Osteocyte (in vitro differentiated cells): ENCODE measurements at regions not wholly inside any gene's neighbourhood (a gene's known extent, or its start where the extent isn't known, plus 50 kb on each side); places are given as distances from the start of the nearest gene placed in this dataset.

ENCODE experiments used
- DNase-seq: peaks from one replicate; pipeline ENCODE4 v3.0.0; 2021; ENCODE audit warnings: mixed read lengths; ENCODE audit not compliant: unreplicated experiment; ENCODE audit errors: extremely low spot score
- H3K27ac Mint-ChIP-seq: one replicate; pipeline ENCODE4 v1.8.0; 2021; ENCODE audit warnings: mild to moderate bottlenecking, mixed read lengths; ENCODE audit not compliant: unreplicated experiment
- H3K27me3 Mint-ChIP-seq: one replicate; pipeline ENCODE4 v1.8.0; 2021; ENCODE audit warnings: mixed read lengths; ENCODE audit not compliant: unreplicated experiment
- H3K36me3 Mint-ChIP-seq: one replicate; pipeline ENCODE4 v1.8.0; 2021; ENCODE audit warnings: mixed read lengths; ENCODE audit not compliant: unreplicated experiment
- H3K4me1 Mint-ChIP-seq: one replicate; pipeline ENCODE4 v1.8.0; 2021; ENCODE audit warnings: mixed read lengths; ENCODE audit not compliant: unreplicated experiment
- H3K4me3 Mint-ChIP-seq: one replicate; pipeline ENCODE4 v1.8.0; 2021; ENCODE audit warnings: mild to moderate bottlenecking, moderate library complexity, mixed read lengths; ENCODE audit not compliant: unreplicated experiment
- H3K9me3 Mint-ChIP-seq: one replicate; pipeline ENCODE4 v1.8.0; 2021; ENCODE audit warnings: mixed read lengths; ENCODE audit not compliant: unreplicated experiment
- CTCF ChIP-seq: fragments of 200-600 bp; sonication (generic); IDR thresholded peaks from 2 replicates; pipeline ENCODE4 v1.5.0; 2021; ENCODE audit warnings: antibody characterized with exemption, mild to moderate bottlenecking, moderate library complexity

GRCh38 chr13:21942061-21942460, 271.2 kb downstream of the FGF9 start:
- H3K9me3 Mint-ChIP-seq = peaks cover 32% of the 10 kb centered on the region
- peaks cover 2% of the 10 kb centered on the region for H3K36me3 Mint-ChIP-seq
- H3K4me1 Mint-ChIP-seq = peaks cover 3% of the 10 kb centered on the region
- no peak for DNase-seq
- no peak overlapping the region for H3K27ac Mint-ChIP-seq
- H3K27me3 Mint-ChIP-seq = no peaks in the 10 kb centered on the region
- TF ChIP-seq CTCF = no peak
- no peak overlapping the region for H3K4me3 Mint-ChIP-seq

GRCh38 chr13:21944610-21945009, 273.7 kb downstream of the FGF9 start:
- peaks cover 26% of the 10 kb centered on the region for H3K9me3 Mint-ChIP-seq
- H3K27me3 Mint-ChIP-seq = no peaks in the 10 kb centered on the region
- H3K4me1 Mint-ChIP-seq = no peaks in the 10 kb centered on the region
- no peak overlapping the region for H3K27ac Mint-ChIP-seq
- H3K4me3 Mint-ChIP-seq = no peak overlapping the region
- peaks cover 2% of the 10 kb centered on the region for H3K36me3 Mint-ChIP-seq
- TF ChIP-seq CTCF = no peak
- no peak for DNase-seq

GRCh38 chr13:21945195-21945594, 274.3 kb downstream of the FGF9 start:
- DNase-seq = no peak
- Mint-ChIP-seq H3K9me3 (peaks cover 26% of the 10 kb centered on the region), H3K4me3 (no peak overlapping the region), H3K36me3 (peaks cover 2% of the 10 kb centered on the region), H3K27ac (no peak overlapping the region), H3K4me1 (no peaks in the 10 kb centered on the region), H3K27me3 (no peaks in the 10 kb centered on the region)
- TF ChIP-seq CTCF = no peak

GRCh38 chr13:21946964-21947363, 276.1 kb downstream of the FGF9 start:
- no peaks in the 10 kb centered on the region for H3K4me1 Mint-ChIP-seq
- H3K27ac Mint-ChIP-seq = no peak overlapping the region
- peaks cover 2% of the 10 kb centered on the region for H3K36me3 Mint-ChIP-seq
- no peak for TF ChIP-seq CTCF
- peaks cover 34% of the 10 kb centered on the region for H3K9me3 Mint-ChIP-seq
- no peak overlapping the region for H3K4me3 Mint-ChIP-seq
- H3K27me3 Mint-ChIP-seq = no peaks in the 10 kb centered on the region
- DNase-seq = no peak

GRCh38 chr13:21948769-21949474, 278.0 kb downstream of the FGF9 start:
- Mint-ChIP-seq H3K4me1 (no peaks in the 10 kb centered on the region), H3K9me3 (peaks cover 40% of the 10 kb centered on the region), H3K36me3 (peaks cover 2% of the 10 kb centered on the region), H3K27ac (no peak overlapping the region), H3K27me3 (no peaks in the 10 kb centered on the region), H3K4me3 (no peak overlapping the region)
- no peak for TF ChIP-seq CTCF
- no peak for DNase-seq
